HG02678 (cell line): ENCODE measurements at regions not wholly inside any gene's neighbourhood (a gene's known extent, or its start where the extent isn't known, plus 50 kb on each side); places are given as distances from the start of the nearest gene placed in this dataset.
"Not testable (repeated sequence)": the region's sequence is repeated elsewhere in the genome, so short reads cannot be mapped to it uniquely, and the experiment has no call there.

Experiments used
- ATAC-seq: cut with Tn5 transposase; IDR thresholded peaks from one replicate; pipeline ENCODE4 v1.9.1; 2021; ENCODE audit warnings: mild to moderate bottlenecking, moderate library complexity; ENCODE audit not compliant: unreplicated experiment

DNA sequence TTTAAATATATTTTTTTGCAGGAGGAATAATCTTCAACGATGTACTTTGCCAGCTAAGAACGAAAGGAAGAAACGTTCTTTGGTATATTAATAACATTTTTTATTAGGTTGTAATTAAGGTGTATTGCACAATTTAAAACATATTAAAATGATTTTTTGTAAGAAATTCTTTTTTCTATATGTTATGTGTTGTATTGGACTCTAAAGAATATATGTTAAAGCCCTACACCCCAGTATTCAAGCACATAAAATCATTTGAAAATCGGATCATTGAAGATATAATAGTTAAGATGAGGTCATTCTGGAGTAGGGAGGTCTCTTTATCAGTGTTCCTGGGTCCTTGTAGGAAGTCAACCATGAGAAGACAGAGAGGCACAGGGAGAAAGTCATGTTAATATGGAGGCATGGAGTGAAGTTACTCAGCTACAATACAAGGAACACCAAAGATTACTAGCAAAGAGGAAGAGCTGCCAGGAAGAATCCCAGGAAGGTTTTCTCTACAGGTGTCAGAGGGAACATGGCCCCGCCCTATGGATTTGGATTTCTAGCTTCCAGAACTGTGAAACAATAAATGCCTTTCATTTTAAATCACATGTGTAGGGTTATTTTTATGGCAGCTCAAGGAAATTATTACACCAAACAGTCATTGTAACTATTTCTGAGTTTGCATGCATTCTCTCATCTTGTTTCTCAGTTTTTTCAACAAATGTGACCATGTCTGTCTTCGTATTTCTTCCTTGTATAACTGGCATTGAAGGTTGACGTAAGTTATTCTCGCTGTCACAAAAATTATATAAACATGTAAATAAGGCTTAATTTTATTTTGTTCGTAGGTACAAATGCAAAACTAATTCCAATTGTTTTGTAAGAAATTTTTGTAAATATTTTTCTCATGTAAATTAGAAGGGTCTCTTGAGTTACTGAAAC is 75.4 kb upstream of the VPREB1 start:
- ATAC-seq, result no peak

- peak; percentile 41 for ATAC-seq
Measured at GRCh38 chr22:22168190-22168940, 76.2 kb upstream of the VPREB1 start.

DNA sequence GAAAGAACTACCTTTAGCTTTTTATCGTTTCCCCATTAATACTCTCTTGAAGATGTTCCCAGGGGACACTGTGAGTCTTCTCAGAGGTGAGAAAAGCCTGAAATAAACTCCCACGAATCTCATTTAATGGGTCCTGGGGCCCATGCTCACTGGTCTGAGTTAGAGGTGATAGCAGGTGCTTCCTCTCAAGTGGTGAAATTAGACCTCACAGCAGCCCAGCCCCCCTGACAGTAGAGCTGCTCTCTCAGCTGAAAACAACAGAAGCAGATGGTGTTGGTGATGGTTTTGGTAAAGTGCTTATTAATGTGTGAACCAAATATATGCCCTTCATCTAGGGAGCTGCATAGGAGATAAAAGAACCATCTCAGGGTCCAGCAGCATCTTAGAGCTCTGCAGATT is 76.8 kb upstream of the VPREB1 start:
- peak; percentile 84 for ATAC-seq

DNA sequence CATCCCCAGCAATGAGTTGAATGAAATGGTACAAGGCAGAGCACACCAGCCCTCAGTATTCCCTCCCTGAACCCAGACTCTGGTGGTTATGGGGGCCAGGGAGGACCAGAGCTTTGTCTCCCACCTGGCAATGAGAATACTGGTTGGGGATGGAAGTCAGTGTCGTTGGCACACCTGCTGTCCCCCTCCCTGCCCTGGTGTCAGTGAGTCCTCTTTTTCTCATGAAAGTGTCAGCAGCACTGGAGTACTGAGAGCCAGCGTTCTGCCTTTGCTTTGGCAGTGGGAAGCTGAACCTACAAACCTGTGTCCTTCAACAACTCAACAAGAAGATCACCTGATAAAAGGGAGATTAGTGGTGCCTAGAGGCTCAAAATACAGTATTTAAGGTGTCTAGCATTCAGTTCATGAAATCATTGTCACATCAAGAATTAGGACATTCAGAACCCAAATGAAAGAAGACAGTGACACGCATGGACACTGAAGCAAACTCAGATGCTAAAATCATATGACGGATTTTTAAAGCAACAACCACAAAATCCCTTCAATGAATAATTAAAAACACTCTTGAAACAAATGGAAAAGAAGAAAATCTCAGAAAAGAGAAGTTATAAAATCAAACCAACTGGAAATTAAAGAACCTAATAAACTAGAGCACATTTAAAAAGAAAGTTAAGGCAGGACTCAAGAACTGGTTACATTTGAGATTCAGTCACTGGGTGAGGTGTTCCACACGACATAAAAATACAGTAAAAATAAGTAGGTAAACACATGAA is 77.5 kb upstream of the VPREB1 start:
- peak; percentile 4 for ATAC-seq

GRCh38 chr22:22165936-22166710 is 78.5 kb upstream of the VPREB1 start:
- ATAC-seq, result no peak

DNA sequence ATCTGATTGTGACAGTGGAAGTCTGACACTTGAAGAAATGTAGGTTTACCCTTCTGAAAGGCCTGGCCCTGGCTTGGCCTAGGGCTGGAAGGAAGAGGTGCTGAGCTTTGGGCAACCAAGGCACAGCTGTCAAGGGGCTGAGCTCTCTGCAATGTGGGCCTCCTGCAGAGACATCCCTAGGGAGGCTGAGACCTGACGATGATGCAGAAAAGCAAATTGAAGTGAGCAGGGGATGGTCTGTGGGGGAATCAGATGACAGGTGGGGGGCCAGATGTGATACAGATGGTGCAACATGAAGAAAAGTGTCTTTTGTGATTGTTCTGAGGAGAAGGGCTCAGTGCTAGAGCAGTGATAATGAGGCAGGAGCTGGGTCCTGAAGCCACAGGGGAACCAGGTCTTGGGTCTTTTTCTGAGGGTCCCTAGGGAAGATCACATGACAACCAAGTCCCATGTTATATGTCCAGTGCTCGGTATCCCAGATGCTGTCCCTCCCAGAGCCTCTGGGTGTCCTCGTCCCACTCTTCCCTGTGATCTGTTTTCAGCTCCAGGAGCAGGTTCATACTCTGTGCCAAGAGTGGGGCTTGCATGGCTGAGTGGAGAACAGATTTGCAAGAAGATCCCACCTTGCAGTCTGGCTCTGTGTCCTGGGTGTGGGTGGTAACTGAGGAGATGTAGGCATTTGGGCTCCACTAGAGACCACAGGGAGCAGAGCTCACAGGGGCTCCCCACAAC is 79.9 kb upstream of the VPREB1 start:
- no peak for ATAC-seq

DNA sequence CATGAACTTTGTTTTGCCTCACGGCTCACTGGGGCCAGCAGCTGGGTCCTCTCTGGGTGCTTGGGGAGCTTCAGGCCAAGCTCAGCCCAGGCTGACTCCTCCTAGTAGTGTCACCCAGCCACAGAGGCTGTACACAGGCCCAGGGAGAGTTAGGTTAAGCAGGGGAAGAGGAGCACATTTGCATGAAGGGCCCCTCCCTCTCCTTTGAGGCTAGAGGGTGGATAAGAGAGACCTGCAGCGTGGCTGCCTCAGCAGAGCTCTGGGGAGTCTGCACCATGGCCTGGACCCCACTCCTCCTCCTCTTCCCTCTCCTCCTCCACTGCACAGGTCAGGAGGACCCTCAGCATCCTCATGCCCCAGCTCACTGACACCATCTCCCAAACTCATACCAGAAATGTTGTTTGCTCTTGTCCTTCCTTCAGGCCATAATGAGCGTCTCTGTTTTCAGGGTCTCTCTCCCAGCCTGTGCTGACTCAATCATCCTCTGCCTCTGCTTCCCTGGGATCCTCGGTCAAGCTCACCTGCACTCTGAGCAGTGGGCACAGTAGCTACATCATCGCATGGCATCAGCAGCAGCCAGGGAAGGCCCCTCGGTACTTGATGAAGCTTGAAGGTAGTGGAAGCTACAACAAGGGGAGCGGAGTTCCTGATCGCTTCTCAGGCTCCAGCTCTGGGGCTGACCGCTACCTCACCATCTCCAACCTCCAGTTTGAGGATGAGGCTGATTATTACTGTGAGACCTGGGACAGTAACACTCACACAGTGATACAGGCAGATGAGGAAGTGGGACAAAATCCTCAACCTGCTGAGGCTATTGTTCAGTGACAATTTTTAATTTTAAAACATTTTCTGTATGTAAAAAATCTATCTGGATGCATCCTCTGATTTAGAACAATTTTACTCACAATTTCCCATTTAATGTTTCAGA is 82.4 kb upstream of the VPREB1 start:
- ATAC-seq, result peak; percentile 90

- not testable (repeated sequence) for ATAC-seq
Measured at GRCh38 chr22:22160768-22161167, 83.8 kb upstream of the VPREB1 start.

- ATAC-seq, result no peak
Measured at GRCh38 chr22:22159384-22159783, 85.2 kb upstream of the VPREB1 start.

DNA sequence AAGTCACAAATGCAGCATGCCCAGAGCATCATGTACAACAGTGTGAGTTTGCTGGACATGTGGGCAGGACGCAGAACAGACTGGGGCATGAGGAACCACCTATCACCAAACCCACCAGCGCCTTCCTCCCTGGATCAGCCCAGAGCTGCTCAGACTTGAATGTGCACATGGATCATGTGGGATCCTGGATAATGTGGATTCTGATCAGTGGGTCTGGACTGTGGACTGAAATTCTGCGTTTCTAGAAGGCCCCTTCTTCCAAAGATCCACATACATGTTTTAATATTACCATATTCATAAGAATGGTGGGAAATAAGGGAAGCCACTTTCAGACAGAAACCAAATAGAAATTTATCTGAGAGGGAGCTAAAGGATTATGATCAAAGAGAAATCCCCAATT is 85.6 kb upstream of the VPREB1 start:
- ATAC-seq, result no peak

GRCh38 chr22:22158207-22158816 is 86.3 kb upstream of the VPREB1 start:
- no peak for ATAC-seq

GRCh38 chr22:22157348-22157725 is 87.2 kb upstream of the VPREB1 start:
- ATAC-seq, result no peak

DNA sequence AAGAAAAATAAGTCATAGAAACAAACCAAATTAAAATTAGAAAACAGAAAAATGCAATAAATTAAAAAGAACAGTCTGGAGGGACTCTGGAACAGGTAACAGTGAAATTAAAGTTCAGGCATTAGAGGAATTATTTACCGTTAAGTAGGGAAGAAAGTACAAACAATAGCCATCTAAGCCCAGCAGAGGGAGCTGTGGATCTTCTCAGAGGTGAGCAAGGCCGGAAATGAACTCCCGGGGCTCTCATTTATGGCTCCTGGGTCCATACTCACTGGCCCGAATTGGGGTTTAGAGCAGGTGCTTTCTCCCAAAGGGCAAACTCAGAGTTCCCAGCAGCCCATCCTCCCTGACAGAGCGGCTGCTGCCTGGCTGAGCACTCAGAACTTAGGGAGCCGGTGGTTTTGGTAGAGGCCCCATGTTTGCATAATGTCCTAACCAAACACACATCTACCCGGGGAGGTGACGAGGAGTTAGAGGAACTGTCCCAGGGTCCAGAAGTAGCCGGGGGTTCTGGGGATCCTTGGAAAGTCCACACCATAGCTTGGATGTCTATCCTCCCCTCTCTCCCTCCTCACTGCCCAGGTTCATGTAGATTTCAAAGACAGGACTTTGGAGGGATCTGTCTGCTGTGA is 87.8 kb upstream of the VPREB1 start:
- ATAC-seq, result no peak

DNA sequence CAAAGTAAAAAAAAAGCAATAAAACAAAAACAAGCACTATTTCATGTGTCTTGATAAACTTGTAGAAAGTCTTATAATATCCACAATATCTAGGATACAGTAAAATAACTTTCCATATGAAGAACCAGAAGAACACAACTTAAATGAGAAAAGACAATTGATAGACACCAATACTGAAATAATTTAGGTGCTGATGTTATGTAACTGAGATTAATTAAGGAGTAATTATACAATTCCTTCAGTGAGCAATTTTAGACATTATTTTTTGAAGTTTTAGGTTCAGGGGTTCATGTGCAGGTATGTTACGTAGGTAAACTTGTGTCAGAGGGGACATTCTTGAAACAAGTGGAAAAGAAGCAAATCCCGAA is 88.3 kb upstream of the VPREB1 start:
- no peak for ATAC-seq

DNA sequence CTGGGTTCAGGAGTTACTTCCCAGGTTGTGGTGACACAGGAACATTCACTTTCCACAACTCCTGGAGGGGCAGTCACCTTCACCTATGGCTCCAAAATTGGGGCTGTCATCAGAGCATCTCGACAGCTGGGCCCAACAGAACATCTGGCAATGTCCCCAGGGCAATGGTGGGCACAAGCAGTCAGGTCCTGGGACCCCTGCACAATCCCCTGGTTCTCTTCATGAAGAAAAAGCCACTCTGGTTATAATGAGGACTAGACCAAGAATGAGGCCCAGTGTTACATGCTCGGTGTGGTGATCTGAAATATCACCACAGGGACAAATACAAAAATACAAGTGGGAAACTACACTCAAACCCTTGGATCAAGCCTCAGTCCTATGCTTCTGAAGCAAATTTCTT is 89.0 kb upstream of the VPREB1 start:
- no peak for ATAC-seq

GRCh38 chr22:22155146-22155545 is 89.4 kb upstream of the VPREB1 start:
- no peak for ATAC-seq

GRCh38 chr22:22154040-22154439 is 90.5 kb upstream of the VPREB1 start:
- no peak for ATAC-seq

GRCh38 chr22:22151308-22151707 is 93.3 kb upstream of the VPREB1 start:
- no peak for ATAC-seq
